Astrocyte of the spinal cord (primary cell): ENCODE measurements at regions not wholly inside any gene's neighbourhood (a gene's known extent, or its start where the extent isn't known, plus 50 kb on each side); places are given as distances from the start of the nearest gene placed in this dataset.

ENCODE experiments used
- DNase-seq: peaks from one replicate; pipeline ENCODE4 v3.0.0; 2011; ENCODE audit warnings: low read depth, low spot score
- H3K4me3 ChIP-seq: 2 replicates; pipeline ENCODE4 v1.5.1; 2011; ENCODE audit warnings: low read depth, mild to moderate bottlenecking, low read length, moderate library complexity
- in situ Hi-C: cut with HindIII; loops from 2 replicates; pipeline ENCODE4 v1.10.0; 2017; ENCODE audit warnings: low sequenced_read_pairs
- TF ChIP-seq, protein P1 (sequence below): IDR thresholded peaks from 2 replicates; pipeline ENCODE4 v1.5.1; 2012; ENCODE audit warnings: low read depth, mild to moderate bottlenecking, low read length, inconsistent platforms

DNA sequence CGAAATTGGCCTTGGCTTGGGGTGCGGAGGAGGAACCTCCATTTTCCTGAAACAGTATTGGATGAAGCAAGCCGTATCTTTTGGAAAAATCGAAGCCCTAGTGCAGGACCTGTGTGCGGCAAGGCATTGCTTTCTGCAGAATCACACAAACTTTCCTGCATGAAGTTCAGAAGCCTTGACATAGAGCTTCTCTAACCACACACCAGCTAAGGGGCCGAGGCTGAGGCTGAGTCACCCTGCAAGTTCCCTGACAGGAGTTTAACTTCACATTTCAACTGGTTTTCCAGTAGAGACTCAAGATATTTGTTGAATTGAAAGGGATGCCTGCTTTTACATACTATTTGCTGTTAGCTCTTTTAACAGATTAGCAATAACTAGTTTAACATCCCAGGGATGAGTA, 67.8 kb downstream of the TCF20 start:
- DNase-seq, result peak; percentile 62

DNA sequence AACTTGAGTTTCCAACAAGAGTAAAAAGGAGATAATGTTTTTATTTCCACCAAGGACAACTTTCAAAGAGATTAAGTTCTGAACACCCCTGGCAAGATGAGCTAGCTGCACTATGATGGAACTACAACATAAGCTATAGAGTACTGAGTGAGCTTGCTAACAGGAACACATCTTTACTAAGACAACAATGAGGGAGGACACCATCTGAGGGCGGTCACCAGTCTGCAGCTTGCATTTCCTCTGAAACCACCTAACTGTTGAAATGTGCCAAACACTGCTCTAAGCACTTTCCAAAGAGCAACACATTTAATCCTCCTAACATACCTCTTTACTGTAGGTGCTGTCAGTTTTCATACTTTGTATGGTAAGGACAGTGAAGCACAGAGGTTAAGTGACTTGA, 68.4 kb downstream of the TCF20 start:
- TF ChIP-seq, protein P1, sequence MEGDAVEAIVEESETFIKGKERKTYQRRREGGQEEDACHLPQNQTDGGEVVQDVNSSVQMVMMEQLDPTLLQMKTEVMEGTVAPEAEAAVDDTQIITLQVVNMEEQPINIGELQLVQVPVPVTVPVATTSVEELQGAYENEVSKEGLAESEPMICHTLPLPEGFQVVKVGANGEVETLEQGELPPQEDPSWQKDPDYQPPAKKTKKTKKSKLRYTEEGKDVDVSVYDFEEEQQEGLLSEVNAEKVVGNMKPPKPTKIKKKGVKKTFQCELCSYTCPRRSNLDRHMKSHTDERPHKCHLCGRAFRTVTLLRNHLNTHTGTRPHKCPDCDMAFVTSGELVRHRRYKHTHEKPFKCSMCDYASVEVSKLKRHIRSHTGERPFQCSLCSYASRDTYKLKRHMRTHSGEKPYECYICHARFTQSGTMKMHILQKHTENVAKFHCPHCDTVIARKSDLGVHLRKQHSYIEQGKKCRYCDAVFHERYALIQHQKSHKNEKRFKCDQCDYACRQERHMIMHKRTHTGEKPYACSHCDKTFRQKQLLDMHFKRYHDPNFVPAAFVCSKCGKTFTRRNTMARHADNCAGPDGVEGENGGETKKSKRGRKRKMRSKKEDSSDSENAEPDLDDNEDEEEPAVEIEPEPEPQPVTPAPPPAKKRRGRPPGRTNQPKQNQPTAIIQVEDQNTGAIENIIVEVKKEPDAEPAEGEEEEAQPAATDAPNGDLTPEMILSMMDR, result no peak
- DNase-seq, result no peak
- in situ Hi-C loops, result no loop called here
- no peak overlapping the region for H3K4me3 ChIP-seq

More for the DNA sequence above, 67.8 kb downstream of the TCF20 start:
- no peak overlapping the region for H3K4me3 ChIP-seq
- TF ChIP-seq, protein P1, result no peak
- in situ Hi-C loops, result no loop called here

DNA sequence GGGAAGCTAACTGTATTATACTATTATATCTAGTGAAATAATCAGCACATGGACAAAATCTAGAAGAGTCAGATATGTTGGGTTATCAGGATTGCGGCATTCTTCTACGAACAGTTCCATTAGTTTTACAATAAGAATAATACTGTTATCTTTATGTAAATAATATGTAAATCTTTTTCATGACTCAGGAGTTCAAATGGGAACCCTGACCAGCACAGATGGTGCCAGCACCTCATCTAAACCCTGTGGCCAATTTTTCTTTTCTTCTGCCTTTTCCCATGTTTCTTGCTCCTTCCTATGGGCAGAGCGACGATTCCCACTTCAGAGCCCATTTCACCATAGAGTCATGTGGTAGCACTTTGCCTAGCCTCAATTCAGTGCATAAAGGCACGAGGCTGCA, 68.4 kb upstream of the CYP2D6 start:
- in situ Hi-C loops, result no loop called here
- no peak overlapping the region for H3K4me3 ChIP-seq
- TF ChIP-seq, protein P1, result no peak
- DNase-seq, result no peak

DNA sequence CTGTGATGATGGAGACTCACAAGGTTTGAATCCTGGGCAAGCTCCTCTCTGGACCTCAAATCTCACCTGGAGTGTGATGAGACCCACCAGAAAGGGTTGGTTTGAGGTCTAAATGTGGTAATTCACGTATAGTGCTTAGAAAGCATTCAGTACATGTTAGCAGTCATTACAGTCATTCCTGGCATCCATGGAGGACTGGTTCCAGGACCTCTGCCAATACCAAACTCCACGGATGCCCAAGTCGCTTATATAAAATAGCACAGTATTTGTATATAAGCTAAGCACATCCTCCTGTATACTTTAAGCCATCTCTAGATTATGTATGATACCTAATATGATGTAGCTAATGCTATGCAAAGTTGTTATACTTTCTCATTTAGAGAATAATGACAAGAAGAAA, 67.6 kb upstream of the CYP2D6 start:
- DNase-seq, result no peak
- in situ Hi-C loops, result no loop called here
- H3K4me3 ChIP-seq, result no peak overlapping the region
- TF ChIP-seq, protein P1, result no peak

DNA sequence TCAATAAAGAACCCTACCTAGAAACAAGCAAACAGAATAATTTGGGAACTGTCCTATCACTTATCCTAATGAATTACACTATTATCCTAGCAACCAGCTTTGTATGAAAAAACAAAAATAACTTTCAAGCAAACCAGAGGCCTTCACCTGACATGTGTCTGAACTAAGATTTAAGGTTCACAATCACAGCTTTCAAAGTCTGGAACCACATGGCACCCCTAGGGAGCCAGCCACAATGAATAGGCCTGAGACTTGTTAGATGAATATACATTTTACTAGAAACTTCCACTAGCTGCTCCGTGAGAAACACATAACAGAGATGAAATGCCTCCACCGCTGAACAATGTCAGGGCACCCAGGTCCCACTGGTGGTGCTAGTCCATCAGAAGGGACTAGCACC, 65.8 kb upstream of the CYP2D6 start:
- no peak overlapping the region for H3K4me3 ChIP-seq
- TF ChIP-seq, protein P1, result no peak
- no peak for DNase-seq
- in situ Hi-C loops, result no loop called here

DNA sequence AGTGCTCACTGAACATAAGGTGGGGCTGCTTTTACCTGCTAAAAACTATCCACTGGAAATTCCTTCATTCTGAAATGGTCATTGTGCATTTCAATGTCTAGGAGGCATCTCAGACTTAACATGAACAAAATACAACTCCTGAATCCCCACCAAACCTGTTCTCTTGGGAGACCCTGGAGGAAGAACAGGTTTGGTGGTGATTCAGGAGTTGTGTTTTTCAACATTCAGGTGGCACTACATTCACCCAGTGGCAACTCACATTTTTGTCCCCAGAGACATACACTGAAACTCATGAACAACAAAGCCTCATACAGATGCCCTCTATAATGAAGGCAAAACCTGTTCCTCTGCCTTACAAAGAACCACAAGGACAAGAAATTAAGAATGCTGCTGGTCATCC, 64.3 kb upstream of the CYP2D6 start:
- in situ Hi-C loops, result no loop called here

More for the DNA sequence above, 64.3 kb upstream of the CYP2D6 start:
- TF ChIP-seq, protein P1, result no peak
- no peak for DNase-seq
- no peak overlapping the region for H3K4me3 ChIP-seq
